Uterus (tissue), 3 donors: ENCODE measurements at regions not wholly inside any gene's neighbourhood (a gene's known extent, or its start where the extent isn't known, plus 50 kb on each side); places are given as distances from the start of the nearest gene placed in this dataset.

Experiments
- DNase-seq, 2 donors: peaks; one replicate each; pipeline ENCODE4 v3.0.0-alpha.2; 2019 to 2020
- H3K27ac ChIP-seq, 2 donors: fragments of 200-600 bp; sonication (generic); 1 replicate in 1 of 2; 2 replicates in 1 of 2; pipeline ENCODE4 v1.5.1; 2016 to 2018
- H3K27me3 ChIP-seq, 2 donors: fragments of 200-600 bp; sonication (generic); one replicate each; pipeline ENCODE4 v1.5.1; 2018 to 2019; ENCODE audit warnings: control low read depth in 1 of 2
- H3K36me3 ChIP-seq, 2 donors: fragments of 200-600 bp; sonication (generic); one replicate each; pipeline ENCODE4 v1.5.1; 2019; ENCODE audit warnings: control low read depth in 1 of 2
- H3K4me1 ChIP-seq, 2 donors: fragments of 200-600 bp; sonication (generic); one replicate each; pipeline ENCODE4 v1.5.1; 2018 to 2019; ENCODE audit warnings: control low read depth in 1 of 2
- H3K4me3 ChIP-seq, 2 donors: fragments of 200-600 bp; sonication (generic); 1 replicate in 1 of 2; 2 replicates in 1 of 2; pipeline ENCODE4 v1.5.1; 2018 to 2019; ENCODE audit warnings: mild to moderate bottlenecking in 1 of 2
- H3K9me3 ChIP-seq, 2 donors: fragments of 200-600 bp; sonication (generic); one replicate each; pipeline ENCODE4 v1.5.1; 2019; ENCODE audit warnings: control low read depth in 1 of 2
- CTCF ChIP-seq, 4 experiments: fragments of 200-600 bp in 2 of 4; fragments of 450-650 bp in 2 of 4; sonication (generic) in 2 of 4; IDR thresholded peaks; one replicate each; pipeline ENCODE4 v1.5.1; 2016 to 2019; ENCODE audit warnings: antibody characterized with exemption in 4 of 4, mild to moderate bottlenecking in 2 of 4, moderate library complexity in 1 of 4
- POLR2A ChIP-seq, 2 donors: fragments of 450-650 bp; IDR thresholded peaks; one replicate each; pipeline ENCODE4 v1.6.1; 2016; ENCODE audit warnings: antibody characterized with exemption in 2 of 2, mild to moderate bottlenecking in 1 of 2, moderate library complexity in 1 of 2
- intact Hi-C: fragments of 100-400 bp; cut with DNase I; formaldehyde crosslinking; loops from one replicate; pipeline ENCODE4 v1.15.1; 2023; ENCODE audit warnings: low total_unique reads
- donor health status: DM: yes; HTN: yes; CAD: no.

- Histone ChIP-seq H3K36me3 (no peaks in the 10 kb centered on the region), H3K27me3 (no peaks in the 10 kb centered on the region), H3K9me3 (no peaks in the 10 kb centered on the region), H3K4me3 (no peak overlapping the region), H3K27ac (no peak overlapping the region), H3K4me1 (no peaks in the 10 kb centered on the region)
- no peak for TF ChIP-seq POLR2A (IDR thresholded peaks at IDR 0.05)
- TF ChIP-seq CTCF (IDR thresholded peaks at IDR 0.05), result no peak
- intact Hi-C loops, result no loop called here
- no peak for DNase-seq
Measured at GRCh38 chr22:22973336-22973735, 85.7 kb downstream of the IGLL5 start.

DNA sequence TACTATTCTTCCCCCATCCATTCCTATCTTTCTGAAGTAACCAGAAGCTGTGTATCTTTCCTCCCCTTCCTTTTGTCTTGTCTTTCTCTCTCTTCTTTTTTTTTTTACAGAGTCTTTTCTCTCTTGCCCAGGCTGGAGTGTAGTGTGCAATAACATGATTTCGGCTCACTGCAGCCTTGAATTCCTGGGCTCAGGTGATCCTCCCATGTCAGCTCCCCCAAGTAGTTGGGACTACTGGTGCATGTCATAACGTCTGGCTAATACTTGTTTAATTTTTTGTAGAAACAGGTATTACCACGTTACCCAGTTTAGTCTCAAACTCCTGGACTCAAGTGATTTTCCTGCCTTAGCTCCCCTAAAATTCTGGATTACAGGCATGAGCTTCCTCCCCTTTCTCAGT is 86.5 kb downstream of the IGLL5 start:
- no peak overlapping the region for H3K4me3 ChIP-seq
- intact Hi-C loops, result no loop called here
- no peak for DNase-seq
- H3K9me3 ChIP-seq, result no peaks in the 10 kb centered on the region
- H3K4me1 ChIP-seq, result no peaks in the 10 kb centered on the region
- no peak for TF ChIP-seq CTCF (IDR thresholded peaks at IDR 0.05)
- TF ChIP-seq POLR2A (IDR thresholded peaks at IDR 0.05), result no peak
- no peak overlapping the region for H3K27ac ChIP-seq
- no peaks in the 10 kb centered on the region for H3K36me3 ChIP-seq
- no peaks in the 10 kb centered on the region for H3K27me3 ChIP-seq

GRCh38 chr22:22974795-22975580 is 87.4 kb downstream of the IGLL5 start:
- H3K27me3 ChIP-seq, result no peaks in the 10 kb centered on the region
- H3K9me3 ChIP-seq, result peaks cover 0 to 4% of the 10 kb centered on the region in 2 donors
- intact Hi-C loops, result no loop called here
- DNase-seq, result no peak
- no peak overlapping the region for H3K27ac ChIP-seq
- H3K36me3 ChIP-seq, result no peaks in the 10 kb centered on the region
- TF ChIP-seq CTCF (IDR thresholded peaks at IDR 0.05) (no peak), POLR2A (IDR thresholded peaks at IDR 0.05) (no peak)
- no peaks in the 10 kb centered on the region for H3K4me1 ChIP-seq
- H3K4me3 ChIP-seq, result no peak overlapping the region

GRCh38 chr22:22976033-22976922 is 88.7 kb downstream of the IGLL5 start:
- Histone ChIP-seq H3K27me3 (no peaks in the 10 kb centered on the region), H3K4me1 (no peaks in the 10 kb centered on the region), H3K9me3 (peaks cover 0 to 5% of the 10 kb centered on the region in 2 donors), H3K36me3 (no peaks in the 10 kb centered on the region), H3K27ac (no peak overlapping the region), H3K4me3 (no peak overlapping the region)
- intact Hi-C loops, result no loop called here
- DNase-seq, result no peak
- TF ChIP-seq CTCF (IDR thresholded peaks at IDR 0.05) (no peak), POLR2A (IDR thresholded peaks at IDR 0.05) (no peak)
